GM12872 (cell line): ENCODE measurements at regions not wholly inside any gene's neighbourhood (a gene's known extent, or its start where the extent isn't known, plus 50 kb on each side); places are given as distances from the start of the nearest gene placed in this dataset.

Source experiments
- CTCF ChIP-seq: IDR thresholded peaks from 3 replicates; pipeline ENCODE4 v1.5.1; 2011; ENCODE audit warnings: low read depth, mild to moderate bottlenecking, low read length, moderate library complexity; ENCODE audit not compliant: insufficient read depth

GRCh38 chr15:91517491-91518200 lies 335.9 kb upstream of the SLCO3A1 start:
- no peak for TF ChIP-seq CTCF

- TF ChIP-seq CTCF: no peak
Measured at GRCh38 chr15:91520850-91521249, 332.7 kb upstream of the SLCO3A1 start.

- TF ChIP-seq CTCF: no peak
Measured at GRCh38 chr15:91521548-91521947, 332.0 kb upstream of the SLCO3A1 start.

- no peak for TF ChIP-seq CTCF
Measured at GRCh38 chr15:91521996-91522395, 331.5 kb upstream of the SLCO3A1 start.

GRCh38 chr15:91522605-91523332 lies 330.7 kb upstream of the SLCO3A1 start:
- TF ChIP-seq CTCF: 0 out of 3 replicates have a peak, but pooled peaks have one; percentile 6

GRCh38 chr15:91523596-91523995 lies 329.9 kb upstream of the SLCO3A1 start:
- TF ChIP-seq CTCF: no peak

- TF ChIP-seq CTCF: no peak
Measured at GRCh38 chr15:91524534-91524933, 329.0 kb upstream of the SLCO3A1 start.
